Esophagus squamous epithelium (tissue), 4 donors: ENCODE measurements at regions not wholly inside any gene's neighbourhood (a gene's known extent, or its start where the extent isn't known, plus 50 kb on each side); places are given as distances from the start of the nearest gene placed in this dataset.

ENCODE experiments used
- POLR2A ChIP-seq, 4 donors: fragments of 450-650 bp; IDR thresholded peaks; one replicate each; pipeline ENCODE4 v1.6.1; 2017; ENCODE audit warnings: antibody characterized with exemption in 4 of 4, mild to moderate bottlenecking in 4 of 4, moderate library complexity in 3 of 4
- TF ChIP-seq, protein P1 (sequence below), 6 experiments: fragments of 450-650 bp in 4 of 6; fragments of 200-600 bp in 2 of 6; sonication (generic) in 2 of 6; IDR thresholded peaks; one replicate each; pipeline ENCODE4 v1.5.1; 2016 to 2019; ENCODE audit warnings: antibody characterized with exemption in 6 of 6, mild to moderate bottlenecking in 4 of 6, moderate library complexity in 4 of 6

- TF ChIP-seq, protein P1, sequence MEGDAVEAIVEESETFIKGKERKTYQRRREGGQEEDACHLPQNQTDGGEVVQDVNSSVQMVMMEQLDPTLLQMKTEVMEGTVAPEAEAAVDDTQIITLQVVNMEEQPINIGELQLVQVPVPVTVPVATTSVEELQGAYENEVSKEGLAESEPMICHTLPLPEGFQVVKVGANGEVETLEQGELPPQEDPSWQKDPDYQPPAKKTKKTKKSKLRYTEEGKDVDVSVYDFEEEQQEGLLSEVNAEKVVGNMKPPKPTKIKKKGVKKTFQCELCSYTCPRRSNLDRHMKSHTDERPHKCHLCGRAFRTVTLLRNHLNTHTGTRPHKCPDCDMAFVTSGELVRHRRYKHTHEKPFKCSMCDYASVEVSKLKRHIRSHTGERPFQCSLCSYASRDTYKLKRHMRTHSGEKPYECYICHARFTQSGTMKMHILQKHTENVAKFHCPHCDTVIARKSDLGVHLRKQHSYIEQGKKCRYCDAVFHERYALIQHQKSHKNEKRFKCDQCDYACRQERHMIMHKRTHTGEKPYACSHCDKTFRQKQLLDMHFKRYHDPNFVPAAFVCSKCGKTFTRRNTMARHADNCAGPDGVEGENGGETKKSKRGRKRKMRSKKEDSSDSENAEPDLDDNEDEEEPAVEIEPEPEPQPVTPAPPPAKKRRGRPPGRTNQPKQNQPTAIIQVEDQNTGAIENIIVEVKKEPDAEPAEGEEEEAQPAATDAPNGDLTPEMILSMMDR (IDR thresholded peaks at IDR 0.05), result no peak
- no peak for TF ChIP-seq POLR2A (IDR thresholded peaks at IDR 0.05)
These were observed 123.6 kb downstream of the MN1 start for GRCh38 chr22:27677905-27678458.
